HG03060 (cell line): ENCODE measurements at regions not wholly inside any gene's neighbourhood (a gene's known extent, or its start where the extent isn't known, plus 50 kb on each side); places are given as distances from the start of the nearest gene placed in this dataset.

Experiments used
- ATAC-seq: cut with Tn5 transposase; IDR thresholded peaks from one replicate; pipeline ENCODE4 v1.9.1; 2021; ENCODE audit warnings: low read depth, moderate number of reproducible peaks; ENCODE audit not compliant: unreplicated experiment

GRCh38 chr7:125678771-125679170 lies 749.1 kb upstream of the POT1 start:
- ATAC-seq = no peak

- no peak for ATAC-seq
Measured at GRCh38 chr7:125675640-125676039, 746.0 kb upstream of the POT1 start.

- no peak for ATAC-seq
Measured at GRCh38 chr7:125675169-125675568, 745.5 kb upstream of the POT1 start.

- no peak for ATAC-seq
Measured at GRCh38 chr7:125670926-125671572, 741.4 kb upstream of the POT1 start.

- ATAC-seq = no peak
Measured at GRCh38 chr7:125668321-125668993, 738.8 kb upstream of the POT1 start.

DNA sequence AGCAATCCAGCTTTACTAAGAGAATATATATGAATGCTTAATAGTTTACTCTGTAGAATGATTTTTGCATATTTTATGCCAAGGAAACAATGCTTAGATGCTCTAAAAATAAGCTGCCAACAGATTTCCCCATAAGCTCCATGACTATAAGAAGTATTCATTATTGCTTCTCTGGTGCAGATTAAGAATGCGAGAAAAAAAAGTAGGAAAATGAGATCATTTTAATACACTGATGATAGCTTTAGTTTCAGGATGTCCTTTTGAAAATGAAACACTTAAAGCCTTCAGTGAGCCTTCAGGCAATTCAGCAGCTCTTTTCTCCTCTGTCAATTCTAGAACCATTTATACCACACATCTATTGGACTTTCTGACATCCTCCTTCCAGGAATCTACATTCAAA lies 735.0 kb upstream of the POT1 start:
- ATAC-seq = no peak

DNA sequence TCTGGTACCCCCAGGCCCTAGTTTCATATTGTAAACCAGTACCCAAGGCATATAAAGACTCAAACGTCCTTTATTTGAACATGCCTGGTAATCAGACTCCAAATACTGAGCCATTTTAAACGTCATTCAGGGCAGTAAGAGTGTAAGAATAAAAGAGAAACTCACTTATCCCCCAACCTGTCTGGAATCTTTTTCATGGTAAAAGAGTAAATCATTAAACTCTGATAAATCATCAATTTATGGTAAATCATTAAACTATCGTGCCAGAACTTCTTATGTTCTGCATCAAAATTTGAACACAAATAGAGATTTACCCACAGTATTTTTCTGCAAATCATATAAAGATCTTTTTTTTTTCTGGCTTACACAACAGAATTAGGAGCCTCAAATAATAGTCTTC lies 734.3 kb upstream of the POT1 start:
- ATAC-seq = no peak

GRCh38 chr7:125661677-125662076 lies 732.1 kb upstream of the POT1 start:
- ATAC-seq = no peak

GRCh38 chr7:125661006-125661405 lies 731.4 kb upstream of the POT1 start:
- ATAC-seq = no peak

GRCh38 chr7:125654076-125654475 lies 724.5 kb upstream of the POT1 start:
- ATAC-seq = no peak

DNA sequence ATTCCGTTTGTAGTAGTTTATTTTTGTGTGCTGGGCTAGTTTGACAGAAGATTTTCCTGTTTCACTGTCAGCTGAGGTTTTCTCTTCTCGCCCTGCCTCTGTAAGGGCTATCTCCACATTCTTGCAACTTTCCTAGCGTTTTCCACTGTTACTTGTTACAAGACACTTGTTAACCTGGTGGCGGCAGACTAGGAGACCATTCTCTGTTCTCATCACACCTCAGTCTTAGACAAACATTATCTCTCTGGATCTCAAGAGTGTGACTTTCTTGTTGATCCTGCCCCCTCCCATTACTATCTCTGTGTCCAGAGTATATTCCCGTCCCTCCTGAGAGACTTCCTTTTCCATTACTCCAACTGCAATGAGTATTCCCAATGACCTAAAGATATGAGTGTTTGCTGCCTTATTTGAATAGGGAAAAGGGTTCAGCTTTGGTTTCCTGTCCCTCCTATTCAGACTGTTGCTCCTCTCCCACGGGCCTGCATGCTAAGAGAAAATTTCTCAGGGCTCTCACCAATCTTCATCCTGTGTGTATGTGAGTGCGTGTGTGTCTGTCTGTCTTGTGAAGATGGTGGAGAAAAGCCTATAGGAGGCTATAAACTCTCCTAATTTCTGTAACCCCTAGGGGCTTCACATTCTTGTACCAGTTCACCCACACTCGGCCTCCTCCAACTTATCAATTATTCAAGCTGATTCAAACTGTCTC lies 722.4 kb upstream of the POT1 start:
- no peak for ATAC-seq

GRCh38 chr7:125648543-125648942 lies 718.9 kb upstream of the POT1 start:
- ATAC-seq = no peak

DNA sequence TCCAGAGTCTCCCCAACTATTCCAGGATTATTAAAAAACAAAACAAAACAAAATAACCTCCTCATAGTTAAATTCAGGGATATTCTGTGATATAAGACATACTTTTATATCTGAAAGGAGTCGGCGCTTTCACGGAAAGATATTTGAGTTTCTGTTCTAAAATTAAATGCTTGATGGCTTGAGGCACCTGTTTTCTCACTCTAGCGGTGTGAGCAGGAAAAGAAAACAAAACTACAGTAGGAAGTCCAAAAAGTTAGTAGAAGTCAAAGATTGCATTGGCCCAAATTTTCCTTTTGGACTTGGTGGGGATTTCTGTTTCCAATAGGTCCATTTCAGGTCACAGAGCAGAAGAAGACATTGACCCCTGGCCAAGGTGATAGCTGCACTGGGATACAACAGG lies 716.1 kb upstream of the POT1 start:
- no peak for ATAC-seq

DNA sequence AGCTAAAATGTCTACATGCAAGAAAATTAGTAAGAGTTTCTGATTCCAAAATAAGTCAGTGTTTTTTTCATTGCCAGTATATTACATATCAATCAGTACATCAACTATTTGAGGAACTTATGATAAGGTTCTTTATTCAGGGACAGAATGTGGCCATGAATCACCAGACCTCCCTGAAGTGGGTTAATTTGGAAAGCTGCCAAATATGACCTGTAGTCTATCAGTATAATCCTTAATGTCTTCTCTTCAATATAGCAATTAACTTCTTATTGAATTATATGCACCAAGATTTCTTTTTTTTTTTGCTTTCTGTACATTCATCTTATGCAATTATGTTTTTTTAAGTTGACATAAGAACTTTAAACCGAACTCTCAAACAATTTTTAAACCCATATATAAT lies 714.5 kb upstream of the POT1 start:
- no peak for ATAC-seq

DNA sequence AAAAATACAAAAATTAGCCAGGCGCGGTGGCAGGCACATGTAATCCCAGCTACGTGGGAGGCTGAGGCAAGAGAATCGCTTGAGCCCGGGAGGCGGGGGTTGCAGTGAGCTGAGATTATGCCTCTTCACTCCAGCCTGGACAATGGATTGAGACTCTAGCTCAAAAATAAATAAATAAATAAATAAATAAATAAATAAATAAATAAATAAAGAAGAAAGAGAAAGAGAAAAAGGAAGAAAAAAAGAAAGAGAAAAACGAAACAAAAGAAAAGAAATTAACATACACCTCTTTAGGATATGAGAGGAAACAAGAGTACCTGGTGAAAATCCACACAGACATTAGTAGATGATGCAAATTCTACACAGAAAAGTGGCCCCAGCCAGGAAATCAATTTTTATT lies 713.7 kb upstream of the POT1 start:
- no peak for ATAC-seq

GRCh38 chr7:125641884-125642283 lies 712.3 kb upstream of the POT1 start:
- no peak for ATAC-seq

DNA sequence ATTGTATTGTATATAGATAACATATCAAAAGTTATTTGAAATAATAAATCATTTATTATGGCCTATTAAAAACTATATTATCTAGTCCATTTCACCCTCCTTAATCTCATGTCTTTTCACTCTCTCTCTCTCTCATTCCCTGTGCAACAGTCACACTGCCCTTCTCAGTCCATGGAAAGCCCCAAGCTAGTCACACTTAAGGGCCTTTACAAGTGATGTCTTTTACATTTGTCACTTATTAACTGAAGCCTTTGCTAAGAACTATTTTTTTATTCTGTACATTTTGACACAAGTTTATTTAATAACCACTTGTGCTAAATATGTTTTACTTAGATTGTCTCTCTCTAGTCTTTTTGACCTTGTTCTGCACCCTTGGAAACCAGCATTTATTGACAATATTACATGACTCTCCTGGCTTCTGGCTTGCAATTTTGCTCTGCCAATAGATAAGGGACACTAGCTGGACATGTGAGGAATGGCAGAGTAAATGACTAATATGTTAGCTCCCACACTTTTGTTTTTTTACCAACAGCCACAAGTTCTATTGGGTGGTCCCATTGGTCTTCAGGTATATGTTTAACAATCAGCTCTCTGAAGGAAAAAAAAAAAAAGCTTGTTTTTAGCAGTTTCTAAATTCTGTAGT lies 706.8 kb upstream of the POT1 start:
- no peak for ATAC-seq

DNA sequence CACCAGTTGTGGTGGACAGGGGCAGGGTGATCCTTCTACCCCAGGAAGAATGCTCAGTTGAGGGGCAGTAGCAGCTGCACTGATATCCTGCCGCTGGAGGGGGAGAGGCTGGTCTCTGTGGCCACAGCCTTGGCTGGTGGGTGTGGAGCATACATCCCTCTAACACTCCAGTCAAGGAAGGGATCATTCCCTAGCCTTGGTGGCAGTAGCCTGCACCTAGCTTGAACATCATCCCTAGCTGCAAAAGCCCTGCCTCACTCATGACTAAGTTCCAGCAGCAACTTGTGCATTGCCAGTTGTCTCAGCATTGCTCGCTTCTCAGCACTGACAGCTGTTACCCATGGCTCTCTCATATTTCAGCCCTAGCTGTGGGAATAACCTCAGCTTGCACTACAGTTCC lies 688.9 kb upstream of the POT1 start:
- ATAC-seq = no peak

DNA sequence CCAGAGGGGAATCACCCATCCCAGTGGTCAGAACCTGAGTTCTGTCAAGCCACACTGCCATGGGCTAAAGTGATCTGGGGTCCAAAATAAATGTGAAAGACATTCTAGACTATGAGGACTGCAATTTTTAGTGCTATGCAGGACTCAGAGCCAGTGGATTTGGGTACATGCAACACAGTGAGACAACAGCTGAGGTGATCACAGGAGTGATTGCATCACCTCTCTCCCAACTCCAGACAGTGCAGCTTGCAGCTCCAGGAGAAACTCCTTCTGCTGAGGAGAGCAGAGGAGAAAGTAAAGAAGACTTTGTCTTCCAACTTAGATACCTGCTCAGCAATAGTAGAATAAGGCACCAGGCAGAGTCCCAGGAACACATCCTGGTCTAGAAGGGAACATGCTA lies 682.0 kb upstream of the POT1 start:
- no peak for ATAC-seq

DNA sequence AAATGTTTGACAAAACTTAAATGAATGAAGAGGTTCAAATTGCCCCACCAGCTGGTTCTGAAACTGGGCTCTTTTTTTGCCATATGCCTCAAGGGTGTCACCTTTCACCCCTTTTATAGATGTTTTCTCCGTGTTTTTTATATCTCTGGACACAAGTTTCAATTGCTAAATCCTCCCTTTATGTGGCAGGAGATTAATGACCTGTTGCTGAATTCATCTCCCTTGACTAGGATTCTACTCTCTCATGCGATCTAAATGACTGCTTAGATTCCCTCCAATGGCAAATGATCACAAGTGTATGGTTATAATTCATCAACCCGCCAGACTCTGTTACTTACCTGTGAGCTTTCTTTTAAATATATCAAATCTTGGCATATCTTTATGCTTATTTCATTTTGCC lies 677.0 kb upstream of the POT1 start:
- no peak for ATAC-seq

DNA sequence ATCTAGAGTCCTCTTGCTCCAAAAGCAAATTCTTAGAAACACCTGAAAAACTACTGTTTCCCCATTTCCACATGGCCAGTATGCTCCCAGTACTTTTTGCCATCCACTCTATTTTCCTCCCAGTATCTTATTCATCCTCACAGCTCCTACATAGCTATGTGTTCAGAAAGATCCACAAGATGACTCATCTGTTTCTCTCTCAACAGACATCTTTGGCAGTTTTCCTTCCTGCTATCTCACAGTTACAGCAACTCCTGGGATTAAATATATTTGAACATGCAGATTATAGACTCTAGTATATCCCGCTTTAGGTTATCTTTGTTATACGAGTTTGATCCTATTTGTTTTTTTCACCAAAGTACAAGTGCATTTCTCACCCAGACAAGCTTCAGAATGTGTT lies 675.6 kb upstream of the POT1 start:
- no peak for ATAC-seq
